RPMI8226 (cell line): ENCODE measurements at regions not wholly inside any gene's neighbourhood (a gene's known extent, or its start where the extent isn't known, plus 50 kb on each side); places are given as distances from the start of the nearest gene placed in this dataset.

Source experiments
- DNase-seq: peaks from one replicate; pipeline ENCODE4 v3.0.0-alpha.2; 2015

GRCh38 chr6:12593771-12594529 lies 122.6 kb upstream of the PHACTR1 start:
- DNase-seq = no peak

GRCh38 chr6:12594530-12594893 lies 122.1 kb upstream of the PHACTR1 start:
- DNase-seq = no peak

GRCh38 chr6:12595161-12595811 lies 121.3 kb upstream of the PHACTR1 start:
- DNase-seq = no peak

- no peak for DNase-seq
These were observed 119.8 kb upstream of the PHACTR1 start for GRCh38 chr6:12596731-12597130.

- DNase-seq = no peak
These were observed 117.6 kb upstream of the PHACTR1 start for GRCh38 chr6:12598919-12599318.

- DNase-seq = no peak
These were observed 114.7 kb upstream of the PHACTR1 start for GRCh38 chr6:12601881-12602280.

- DNase-seq = no peak
These were observed 114.2 kb upstream of the PHACTR1 start for GRCh38 chr6:12602342-12602741.

- peak; percentile 22 for DNase-seq
These were observed 113.5 kb upstream of the PHACTR1 start for GRCh38 chr6:12602951-12603672.

GRCh38 chr6:12603673-12604049 lies 112.9 kb upstream of the PHACTR1 start:
- no peak for DNase-seq

GRCh38 chr6:12605888-12606345 lies 110.7 kb upstream of the PHACTR1 start:
- peak; percentile 82 for DNase-seq

- DNase-seq = no peak
These were observed 110.0 kb upstream of the PHACTR1 start for GRCh38 chr6:12606616-12607015.

GRCh38 chr6:12608016-12608860 lies 108.3 kb upstream of the PHACTR1 start:
- peak; percentile 14 for DNase-seq

- no peak for DNase-seq
These were observed 107.7 kb upstream of the PHACTR1 start for GRCh38 chr6:12608874-12609273.

GRCh38 chr6:12609751-12610150 lies 106.8 kb upstream of the PHACTR1 start:
- no peak for DNase-seq

GRCh38 chr6:12610862-12611261 lies 105.7 kb upstream of the PHACTR1 start:
- DNase-seq = no peak

GRCh38 chr6:12613811-12614210 lies 102.8 kb upstream of the PHACTR1 start:
- DNase-seq = no peak

GRCh38 chr6:12614456-12614855 lies 102.1 kb upstream of the PHACTR1 start:
- DNase-seq = no peak

- no peak for DNase-seq
These were observed 98.3 kb upstream of the PHACTR1 start for GRCh38 chr6:12618296-12618695.

GRCh38 chr6:12621754-12622153 lies 94.8 kb upstream of the PHACTR1 start:
- no peak for DNase-seq

GRCh38 chr6:12622566-12622965 lies 94.0 kb upstream of the PHACTR1 start:
- no peak for DNase-seq

- DNase-seq = no peak
These were observed 92.3 kb upstream of the PHACTR1 start for GRCh38 chr6:12624142-12624837.

- DNase-seq = no peak
These were observed 89.5 kb upstream of the PHACTR1 start for GRCh38 chr6:12627053-12627452.
